HG03095 (cell line): ENCODE measurements at regions not wholly inside any gene's neighbourhood (a gene's known extent, or its start where the extent isn't known, plus 50 kb on each side); places are given as distances from the start of the nearest gene placed in this dataset.

Experiments used
- ATAC-seq: cut with Tn5 transposase; IDR thresholded peaks from one replicate; pipeline ENCODE4 v1.9.1; 2021; ENCODE audit warnings: moderate library complexity; ENCODE audit not compliant: unreplicated experiment

DNA sequence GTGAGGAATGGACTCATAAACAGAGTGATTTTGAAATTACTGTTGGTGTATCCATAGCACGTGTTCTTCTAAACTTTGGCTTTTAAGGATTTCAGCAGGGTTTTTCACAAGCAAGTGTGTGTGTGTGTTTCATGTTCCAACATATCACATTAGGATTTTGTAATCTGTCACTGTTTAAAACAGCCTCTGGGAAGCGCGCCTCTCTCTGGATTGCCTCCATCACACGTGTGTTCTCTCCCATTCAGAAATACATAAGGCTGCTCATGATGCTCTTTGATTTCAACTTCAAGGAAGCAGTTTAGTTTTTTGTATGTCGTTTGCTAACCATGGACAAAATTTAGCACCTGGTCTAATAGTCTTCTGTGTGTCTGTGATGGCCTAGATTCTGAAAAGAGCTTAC is 370.4 kb downstream of the MTX2 start:
- ATAC-seq: no peak

DNA sequence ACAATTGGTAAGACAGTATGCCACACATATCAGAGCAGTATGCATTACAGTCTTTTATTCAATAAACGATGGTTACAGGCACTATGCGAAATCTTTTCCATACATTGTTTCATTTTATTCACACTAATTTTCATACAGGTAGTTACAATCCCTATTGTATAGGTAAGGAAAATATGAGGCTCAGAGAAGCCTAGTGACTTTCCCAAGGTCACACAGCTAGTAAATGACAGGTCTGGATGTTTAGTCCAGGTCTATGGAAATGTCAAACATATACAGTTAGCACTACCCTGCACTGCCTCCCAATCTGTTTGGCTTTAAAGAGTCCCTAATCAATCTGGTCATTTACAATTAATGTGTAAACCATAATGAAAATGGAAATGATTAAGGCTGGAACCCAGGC is 372.2 kb downstream of the MTX2 start:
- no peak for ATAC-seq

DNA sequence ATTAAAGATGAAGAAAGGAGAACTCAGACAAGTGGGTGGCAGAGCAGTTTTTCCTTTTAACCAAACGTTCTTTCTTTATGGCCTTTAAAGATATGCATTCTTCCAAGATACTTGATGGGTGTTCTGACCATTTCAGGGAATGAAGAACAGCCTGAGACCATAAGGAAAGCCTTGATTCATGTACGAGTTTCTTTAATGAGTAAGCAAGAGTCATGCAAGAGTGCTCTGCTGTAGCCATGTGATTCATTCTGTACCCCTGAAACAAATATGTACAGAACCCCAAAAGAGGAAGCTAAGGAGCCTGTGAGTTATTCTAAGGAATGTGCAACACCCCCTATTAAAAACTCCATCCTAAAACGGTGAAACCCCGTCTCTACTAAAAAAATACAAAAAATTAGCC is 372.8 kb downstream of the MTX2 start:
- ATAC-seq: peak; percentile 47

DNA sequence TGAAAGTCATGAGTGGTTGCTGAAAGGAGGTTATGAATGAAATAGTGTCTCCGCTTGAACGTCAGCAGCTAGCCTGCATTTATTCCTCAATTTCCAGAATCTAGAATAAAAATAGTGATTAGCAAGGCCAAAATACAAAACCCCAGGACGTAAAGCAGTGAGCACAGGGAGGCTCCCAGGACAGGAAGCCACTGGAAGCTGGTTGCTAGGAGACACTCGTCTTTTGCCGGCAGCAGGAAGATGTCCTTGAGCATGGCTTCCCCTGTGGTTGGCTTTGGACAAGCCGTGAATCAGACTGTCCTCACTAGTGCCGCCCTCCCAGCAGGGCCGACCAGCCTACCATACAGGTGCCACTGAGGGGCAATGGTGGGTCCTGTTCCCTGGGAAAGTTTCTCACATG is 374.4 kb downstream of the MTX2 start:
- ATAC-seq: no peak

DNA sequence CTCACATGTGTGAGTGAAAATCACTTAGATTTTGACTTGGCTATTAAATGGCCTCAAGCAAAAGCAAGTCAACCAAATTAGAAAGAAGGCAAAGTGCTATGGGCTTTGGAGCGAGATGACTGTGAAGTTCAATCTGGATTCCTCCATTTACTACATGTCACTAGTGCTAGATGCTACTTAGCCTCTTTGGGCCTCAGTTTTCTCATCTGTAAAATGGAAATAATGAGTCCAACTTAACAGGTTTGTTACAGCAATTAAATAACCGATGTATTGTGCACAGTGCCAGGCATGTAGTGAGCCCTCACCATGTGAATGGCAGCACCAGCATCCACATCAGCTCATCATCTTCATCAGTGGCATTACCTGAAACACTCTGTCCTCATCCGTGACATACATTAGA is 376.3 kb downstream of the MTX2 start:
- ATAC-seq: no peak

DNA sequence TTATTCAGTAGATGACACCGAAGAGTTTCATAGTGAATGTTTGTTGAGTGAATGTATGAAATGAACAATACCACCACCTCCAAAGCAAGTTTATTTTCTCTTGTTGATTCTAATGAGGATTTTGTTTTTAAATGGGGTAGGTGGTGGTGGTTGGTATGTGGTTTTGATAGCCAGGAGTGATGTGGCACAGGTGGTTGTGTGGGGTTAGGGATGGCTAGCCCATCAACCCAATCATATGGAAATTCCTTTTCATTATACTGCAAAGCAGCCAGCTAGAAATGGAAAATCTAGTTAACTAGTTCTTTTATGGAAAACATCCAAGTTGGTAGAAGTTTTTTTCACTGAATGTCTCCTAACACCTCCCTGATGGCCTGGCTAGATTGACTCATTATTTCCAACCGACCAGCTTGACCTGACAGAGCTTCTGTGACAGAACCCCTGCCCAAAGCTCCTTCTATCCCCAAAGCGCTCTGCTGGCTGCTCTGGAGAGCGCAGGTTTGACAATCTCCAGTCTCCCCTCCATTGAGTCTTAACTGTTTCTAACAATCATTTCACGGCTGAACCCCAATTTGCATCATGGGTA is 376.9 kb downstream of the MTX2 start:
- ATAC-seq: no peak

DNA sequence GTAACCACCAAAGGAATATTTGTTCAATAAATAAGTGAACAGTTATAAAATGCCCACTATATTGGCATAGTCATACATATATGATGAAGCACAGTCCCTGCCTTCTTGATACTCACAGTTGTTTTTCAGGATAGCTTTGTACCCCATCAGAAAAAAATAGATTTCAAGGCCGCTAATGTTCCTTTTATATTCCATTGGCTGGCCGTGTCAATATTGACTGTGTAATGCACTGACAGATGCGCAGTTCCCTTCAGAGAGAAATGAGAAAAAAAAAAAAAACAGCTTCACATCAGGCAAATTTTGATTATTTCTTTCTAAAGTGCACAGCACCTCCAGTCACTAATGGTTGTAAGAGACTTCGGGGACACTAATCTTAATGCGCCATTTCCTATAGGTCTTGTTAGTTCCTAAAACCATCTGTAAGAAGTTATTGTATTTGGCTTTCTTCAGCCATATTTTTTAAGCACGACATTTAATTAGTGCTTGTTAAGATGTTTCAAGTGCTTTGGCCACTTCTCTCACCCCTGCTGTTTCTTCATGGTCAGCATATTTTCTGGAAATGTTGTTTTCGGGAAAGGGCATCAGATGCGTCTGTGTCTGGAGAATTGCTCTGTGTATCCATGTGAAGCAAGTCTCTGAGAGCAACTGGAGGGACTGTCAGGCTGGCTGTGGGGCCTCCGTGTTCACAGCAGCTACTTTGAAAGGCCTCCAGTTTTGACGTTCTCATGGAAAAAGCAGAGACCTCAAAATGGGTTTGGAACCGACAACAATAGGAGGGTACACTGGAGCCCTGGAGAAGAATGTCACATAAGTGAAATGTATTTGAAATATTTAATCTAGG is 378.3 kb downstream of the MTX2 start:
- no peak for ATAC-seq

DNA sequence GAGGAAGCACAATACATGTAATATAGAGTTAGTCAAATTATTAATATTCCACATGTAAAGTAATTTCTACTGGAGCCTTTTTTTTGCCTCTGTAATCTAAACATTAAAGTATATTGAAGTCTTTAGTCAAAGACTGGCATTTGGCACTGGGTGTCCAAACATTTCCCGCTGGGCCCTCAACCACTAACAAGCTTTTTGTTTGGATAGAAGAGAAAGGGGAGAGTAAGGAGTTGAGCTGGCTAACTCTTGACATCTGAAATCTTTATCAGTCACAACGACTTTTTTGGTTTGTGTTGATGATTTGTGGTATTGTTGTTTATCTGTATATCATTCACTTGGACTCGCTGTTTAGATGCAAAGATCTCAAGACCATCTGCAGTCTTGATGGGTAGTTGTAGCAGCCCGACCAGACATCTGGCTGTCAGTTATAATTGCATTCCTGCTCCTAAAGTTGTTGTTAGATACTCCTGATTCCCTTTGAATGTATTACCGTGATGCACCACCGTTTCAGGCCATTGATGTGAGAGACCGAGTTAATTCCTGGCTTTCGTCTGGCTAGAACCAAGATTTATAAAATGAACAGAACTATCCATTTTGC is 379.6 kb downstream of the MTX2 start:
- ATAC-seq: no peak

DNA sequence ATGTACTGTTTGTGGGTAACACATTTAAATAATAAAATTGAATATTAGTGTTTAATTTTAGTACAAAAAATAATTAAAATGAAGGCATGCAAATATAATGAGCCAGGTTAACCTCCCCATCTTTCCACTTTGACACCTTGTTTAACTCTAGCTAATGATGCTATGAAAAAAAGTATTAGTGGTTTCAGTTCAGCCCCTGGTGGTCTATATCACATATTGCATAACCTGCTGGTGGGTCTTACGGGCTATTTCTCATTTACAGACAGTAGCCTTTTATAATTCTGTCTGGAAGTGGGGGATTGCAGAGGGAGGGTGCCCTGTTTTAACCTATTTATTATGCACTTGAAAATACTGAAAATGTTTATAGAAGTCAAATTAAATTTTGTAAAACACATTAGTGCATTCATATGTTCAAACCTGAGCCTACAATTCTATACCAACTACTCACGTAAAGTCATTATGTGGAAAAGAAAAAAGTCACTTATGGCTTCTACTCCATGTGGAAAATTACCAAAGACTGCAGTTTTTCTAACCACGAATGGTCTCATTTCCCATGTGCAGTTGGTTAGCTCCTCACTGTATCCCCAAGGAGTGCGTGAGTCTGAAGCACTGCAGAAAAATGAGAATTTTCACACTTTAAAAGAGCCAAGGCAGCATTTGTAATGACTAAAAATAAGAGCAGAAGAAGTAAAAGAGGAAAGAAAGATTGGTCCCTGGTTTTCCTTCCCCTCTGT is 381.0 kb downstream of the MTX2 start:
- ATAC-seq: no peak

DNA sequence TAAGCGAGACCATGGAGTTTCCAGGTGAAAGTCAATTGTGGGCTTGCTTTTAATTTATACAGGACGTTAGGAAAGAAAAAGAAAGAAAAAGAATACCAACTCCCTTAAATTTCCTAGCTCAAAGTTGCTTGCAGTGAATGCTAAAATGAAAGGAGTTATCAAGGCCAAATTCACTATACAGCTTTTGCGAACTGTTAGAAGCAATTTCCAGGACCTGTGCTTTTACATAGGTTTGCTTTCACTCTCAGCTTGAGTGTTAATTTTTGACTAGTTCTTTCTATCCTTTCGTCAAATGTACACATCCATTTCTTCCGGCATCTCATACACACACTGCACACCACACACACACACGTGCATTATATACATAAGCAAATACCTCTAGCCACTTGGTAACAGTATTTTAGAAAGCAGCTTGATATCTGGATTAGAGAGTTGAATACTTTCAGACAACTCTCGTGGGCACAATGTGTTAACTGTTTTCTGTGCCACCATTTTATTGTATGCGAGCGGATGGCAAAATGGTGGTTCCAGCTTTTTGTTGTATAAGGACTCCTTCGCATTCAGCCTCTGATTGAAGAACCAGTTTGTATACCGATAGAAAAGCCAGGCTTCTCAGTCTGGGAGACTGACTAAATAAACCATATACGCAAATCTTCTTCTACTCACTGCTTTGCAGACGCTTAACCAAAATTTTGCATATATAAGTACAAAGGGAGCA is 381.8 kb downstream of the MTX2 start:
- ATAC-seq: no peak

DNA sequence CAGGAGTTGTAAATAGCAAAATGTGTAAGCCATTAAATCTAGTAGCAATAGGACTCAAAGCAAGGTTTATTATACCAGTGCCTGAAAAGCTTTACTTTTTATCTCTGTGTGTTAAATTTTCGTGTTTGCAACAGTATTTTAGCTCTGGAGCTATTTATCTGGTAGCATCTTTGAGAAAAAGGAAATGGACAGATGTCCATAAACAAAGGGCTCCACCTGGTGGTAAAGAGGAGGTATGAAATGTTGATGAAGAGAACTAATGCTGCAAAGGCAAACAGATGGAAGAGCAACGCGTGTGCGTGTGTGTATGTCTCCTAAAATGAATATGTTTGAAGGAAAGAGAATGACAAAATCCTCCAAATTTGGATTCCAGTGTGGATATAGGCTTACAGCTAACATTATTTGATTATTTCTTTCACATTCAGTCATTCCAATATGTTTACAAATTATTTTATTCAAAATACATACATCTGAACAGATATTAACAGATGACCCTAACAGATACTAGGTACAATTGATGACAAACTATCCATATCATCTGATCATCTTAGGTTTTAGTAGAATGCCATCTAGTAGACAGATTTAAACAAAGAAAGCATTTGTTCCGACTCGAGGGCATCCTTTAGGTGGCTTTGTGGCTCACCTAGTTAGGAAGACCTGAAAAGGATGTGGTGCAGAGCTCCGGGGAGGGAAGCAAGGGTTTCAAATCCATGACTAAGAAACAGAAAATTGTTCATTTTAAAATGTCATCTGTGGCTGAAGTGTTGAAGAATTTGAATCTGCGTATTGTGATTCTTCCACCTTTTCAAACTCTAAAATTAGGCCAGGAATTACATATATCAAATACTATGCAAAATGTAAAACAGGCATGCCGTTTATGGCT is 383.3 kb downstream of the MTX2 start:
- ATAC-seq: no peak

DNA sequence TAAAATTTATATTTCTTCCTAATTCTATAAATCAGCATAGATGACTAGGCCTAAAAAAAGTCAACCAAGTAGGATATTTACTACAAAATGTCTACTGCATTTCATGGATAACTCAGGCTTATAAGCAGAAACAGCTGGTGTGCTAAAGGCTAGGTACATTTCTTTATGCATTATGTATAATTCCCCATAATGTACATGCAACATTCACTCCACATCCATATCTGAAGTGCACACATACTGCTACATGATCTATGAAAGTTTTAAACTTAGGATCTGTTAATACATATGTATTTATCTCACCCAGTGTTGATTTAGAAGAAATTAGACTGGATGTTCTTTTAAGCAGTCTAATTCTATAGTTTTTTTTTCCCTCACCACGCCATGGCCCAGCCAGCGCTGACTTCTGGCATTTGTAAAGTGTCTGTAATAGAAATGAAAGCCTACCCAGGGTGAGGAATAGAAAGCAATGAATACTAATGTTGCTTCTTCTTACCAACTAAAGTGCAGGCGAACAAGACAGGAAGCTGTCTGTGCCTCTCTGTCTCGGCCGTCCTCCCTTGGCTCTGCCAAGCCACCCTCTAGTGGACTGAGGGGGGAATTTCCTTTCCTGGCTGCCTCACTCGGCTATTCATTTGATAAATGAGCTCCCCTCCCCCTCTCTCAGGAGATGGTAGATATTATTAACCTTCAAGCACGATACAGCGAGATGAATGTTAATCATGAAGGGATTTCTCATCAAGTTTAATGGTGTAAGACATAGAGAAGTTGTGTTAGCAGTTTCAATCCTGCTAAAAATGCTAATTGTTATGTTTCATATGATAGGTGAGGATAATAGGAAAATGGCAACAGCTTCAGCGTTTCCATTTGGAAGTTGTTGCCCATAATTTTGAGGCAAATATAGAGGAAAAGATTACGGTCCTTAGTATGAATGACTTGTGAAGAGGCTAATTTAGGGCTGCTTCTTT is 384.5 kb downstream of the MTX2 start:
- ATAC-seq: no peak

DNA sequence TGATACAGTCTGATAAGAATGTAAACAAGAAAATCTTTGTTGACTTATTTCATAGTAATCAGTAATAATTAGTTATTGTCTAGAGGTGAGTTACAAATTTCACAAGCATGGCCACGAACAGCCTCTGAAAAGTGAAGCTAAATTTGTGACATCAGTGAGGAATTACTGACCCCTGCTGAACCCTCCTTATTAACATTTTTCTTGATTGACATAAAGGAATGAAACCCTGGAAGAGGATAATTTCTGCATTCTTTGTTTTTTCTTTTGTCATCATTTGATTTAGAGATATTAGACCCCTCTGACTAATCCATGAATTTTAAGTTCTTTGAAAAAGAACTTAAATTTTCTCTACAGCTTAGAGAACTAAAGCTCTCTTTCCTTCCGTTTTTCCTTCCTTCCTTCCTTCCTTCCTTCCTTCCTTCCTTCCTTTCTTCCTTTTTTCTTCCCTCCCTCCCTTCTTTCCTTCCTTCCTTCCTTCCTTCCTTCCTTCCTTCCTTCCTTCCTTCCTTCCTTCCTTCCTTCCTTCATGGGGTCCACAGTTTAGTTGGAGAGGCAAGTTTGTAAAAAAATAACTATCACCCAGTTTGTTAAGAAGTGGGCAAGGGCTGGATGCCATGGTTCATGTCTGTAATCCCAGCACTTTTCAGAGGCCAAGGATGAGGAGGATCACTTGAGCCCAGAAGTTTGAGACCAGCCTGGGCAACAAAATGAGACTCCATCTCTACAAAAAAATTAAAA is 387.0 kb downstream of the MTX2 start:
- no peak for ATAC-seq

DNA sequence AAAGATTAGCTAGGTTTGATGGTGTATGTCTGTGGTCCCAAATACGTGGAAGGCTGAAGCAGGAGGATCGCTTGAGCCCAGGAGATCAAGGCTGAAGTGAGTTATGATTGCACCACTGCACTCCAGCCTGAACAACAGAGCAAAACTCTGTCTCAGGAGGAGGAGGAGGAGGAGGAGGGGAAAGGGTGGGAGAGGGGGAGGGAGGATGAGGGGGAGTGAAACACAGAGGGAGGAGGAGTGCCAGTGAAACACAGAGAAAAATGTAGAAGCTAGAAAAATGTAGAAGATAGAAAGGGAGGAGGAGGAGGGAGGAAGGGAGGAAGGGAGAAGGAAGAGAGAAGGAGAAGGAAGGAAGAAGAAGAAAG is 387.5 kb downstream of the MTX2 start:
- no peak for ATAC-seq

DNA sequence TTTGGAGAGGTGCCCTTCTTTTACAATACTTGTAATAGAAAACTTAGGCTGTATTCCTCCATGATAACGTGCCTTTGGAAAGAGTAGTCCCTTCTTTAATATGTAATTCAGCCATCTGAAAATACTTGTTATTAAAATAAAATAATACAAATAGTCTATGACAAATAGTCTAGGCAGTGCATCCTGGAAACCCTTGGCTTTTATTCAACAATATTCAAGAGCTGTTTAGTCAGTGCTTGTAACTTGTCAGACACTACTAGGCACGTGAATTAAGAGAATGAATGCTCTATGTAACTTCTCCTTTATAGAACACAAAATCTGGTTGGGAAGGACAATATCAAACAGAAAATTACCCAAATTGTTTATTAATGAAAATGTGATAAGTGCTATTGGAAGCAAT is 388.2 kb downstream of the MTX2 start:
- ATAC-seq: no peak

DNA sequence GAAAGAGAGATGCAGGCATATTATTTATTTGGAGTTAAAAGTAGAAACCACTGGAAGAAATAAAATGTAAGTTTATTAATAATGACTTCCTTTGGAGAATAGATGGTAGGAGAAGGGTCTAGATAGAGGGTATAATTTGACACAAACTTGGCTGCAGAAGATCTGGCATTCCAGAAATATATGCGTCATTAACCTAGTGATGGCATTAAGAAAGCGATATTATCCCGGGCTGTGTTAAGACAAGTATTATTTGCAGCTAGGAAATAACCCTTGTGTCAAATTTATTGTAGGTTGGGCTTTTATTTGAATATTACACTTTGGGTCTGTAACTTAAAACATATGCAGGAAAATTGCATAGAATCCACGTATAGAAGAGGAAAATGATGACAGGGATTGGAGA is 389.5 kb downstream of the MTX2 start:
- no peak for ATAC-seq

DNA sequence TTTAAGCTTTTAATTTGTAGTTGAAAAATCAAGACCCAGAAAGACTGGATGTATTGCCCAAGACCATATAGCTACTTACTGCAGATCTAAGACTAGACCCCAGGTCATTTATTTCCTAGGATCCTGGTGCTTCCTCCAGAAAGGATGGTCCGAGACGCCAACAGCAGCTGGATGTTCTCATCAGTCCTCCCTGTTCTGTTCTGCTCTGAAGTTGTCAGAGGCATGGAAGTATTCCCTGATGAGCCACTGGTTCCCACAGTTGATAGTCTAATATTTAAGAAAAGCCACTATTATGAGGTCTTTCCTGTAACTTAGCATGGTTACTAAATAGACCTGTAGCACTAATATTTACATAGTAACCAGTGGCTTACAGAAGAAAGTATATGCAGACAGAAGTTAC is 393.5 kb downstream of the MTX2 start:
- ATAC-seq: no peak

DNA sequence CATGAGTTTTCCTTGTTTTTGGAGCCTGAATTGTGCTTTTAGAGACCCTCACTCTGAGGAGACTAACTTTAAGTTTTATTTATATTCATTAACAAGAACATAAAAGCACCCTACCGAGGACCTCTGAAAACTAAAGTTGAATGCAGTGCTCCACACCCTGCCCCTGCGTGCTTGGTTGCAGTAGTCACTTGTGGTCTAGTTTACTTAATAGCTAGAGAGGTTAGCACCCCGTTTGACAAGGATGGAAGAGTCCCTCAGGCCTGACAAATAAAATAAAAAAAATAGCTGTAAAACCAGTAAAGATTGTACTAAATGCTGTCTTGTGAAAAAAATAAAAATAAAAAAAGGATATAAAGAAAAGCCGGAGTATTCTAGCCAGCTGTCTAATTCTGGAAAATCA is 395.2 kb downstream of the MTX2 start:
- ATAC-seq: no peak
